H9 (cell line): ENCODE measurements at regions not wholly inside any gene's neighbourhood (a gene's known extent, or its start where the extent isn't known, plus 50 kb on each side); places are given as distances from the start of the nearest gene placed in this dataset.

ENCODE experiments used
- DNase-seq: peaks from one replicate; pipeline ENCODE4 v3.0.0-alpha.2; 2017
- H2AFZ ChIP-seq: one replicate; pipeline ENCODE4 v1.6.1; 2013; ENCODE audit warnings: mild to moderate bottlenecking, low read length, control low read depth, moderate library complexity
- H2AK5ac ChIP-seq: 2 replicates; pipeline ENCODE4 v1.6.1; 2013; ENCODE audit warnings: low read length, control low read depth, mixed read lengths; ENCODE audit not compliant: insufficient read length
- H2BK120ac ChIP-seq: one replicate; pipeline ENCODE4 v1.6.1; 2013; ENCODE audit warnings: low read depth, mild to moderate bottlenecking, low read length, control low read depth, inconsistent platforms; ENCODE audit not compliant: poor library complexity, severe bottlenecking
- H2BK12ac ChIP-seq: 2 replicates; pipeline ENCODE4 v1.6.1; 2013; ENCODE audit warnings: low read length, control low read depth, mixed read lengths, low read depth; ENCODE audit not compliant: insufficient read length
- H2BK15ac ChIP-seq: 2 replicates; pipeline ENCODE4 v1.6.1; 2013; ENCODE audit warnings: low read depth, low read length, control low read depth
- H2BK20ac ChIP-seq: one replicate; pipeline ENCODE4 v1.6.1; 2013; ENCODE audit warnings: low read depth, mild to moderate bottlenecking, low read length, control low read depth, inconsistent platforms; ENCODE audit not compliant: poor library complexity, severe bottlenecking
- H2BK5ac ChIP-seq: 2 replicates; pipeline ENCODE4 v1.6.1; 2013; ENCODE audit warnings: low read length, control low read depth, mixed read lengths; ENCODE audit not compliant: insufficient read length
- H3K14ac ChIP-seq: 2 replicates; pipeline ENCODE4 v1.6.1; 2013; ENCODE audit warnings: low read length, control low read depth; ENCODE audit not compliant: insufficient read depth
- H3K18ac ChIP-seq: 2 replicates; pipeline ENCODE4 v1.6.1; 2013; ENCODE audit warnings: low read depth, mild to moderate bottlenecking, mixed read lengths, low read length, control low read depth; ENCODE audit not compliant: insufficient read length
- H3K23ac ChIP-seq: 2 replicates; pipeline ENCODE4 v1.6.1; 2013; ENCODE audit warnings: low read length, control low read depth, mixed read lengths, low read depth; ENCODE audit not compliant: insufficient read length
- H3K23me2 ChIP-seq: 2 replicates; pipeline ENCODE4 v1.6.1; 2013; ENCODE audit warnings: low read depth, mild to moderate bottlenecking, mixed read lengths, low read length, control low read depth; ENCODE audit not compliant: insufficient read length, poor library complexity, severe bottlenecking
- H3K27ac ChIP-seq: 2 replicates; pipeline ENCODE4 v1.5.1; 2013; ENCODE audit warnings: low read length, control low read depth, mixed read lengths, low read depth; ENCODE audit not compliant: insufficient read length
- H3K27me3 ChIP-seq: 2 replicates; pipeline ENCODE4 v1.6.1; 2013; ENCODE audit warnings: low read length, control low read depth, inconsistent platforms; ENCODE audit not compliant: insufficient read depth
- H3K4ac ChIP-seq: 2 replicates; pipeline ENCODE4 v1.6.1; 2013; ENCODE audit warnings: low read depth, mild to moderate bottlenecking, control low read depth, inconsistent platforms, low read length, moderate library complexity
- H3K4me1 ChIP-seq: 2 replicates; pipeline ENCODE4 v1.6.1; 2013; ENCODE audit warnings: low read length, control low read depth, inconsistent platforms; ENCODE audit not compliant: insufficient read depth
- H3K4me2 ChIP-seq: 2 replicates; pipeline ENCODE4 v1.6.1; 2013; ENCODE audit warnings: low read length, control low read depth, mixed read lengths; ENCODE audit not compliant: insufficient read length, insufficient read depth
- H3K56ac ChIP-seq: 2 replicates; pipeline ENCODE4 v1.6.1; 2013; ENCODE audit warnings: low read depth, mild to moderate bottlenecking, mixed read lengths, low read length, control low read depth; ENCODE audit not compliant: insufficient read length
- H3K79me1 ChIP-seq: 2 replicates; pipeline ENCODE4 v1.6.1; 2013; ENCODE audit warnings: low read depth, mild to moderate bottlenecking, moderate library complexity, low read length, control low read depth, inconsistent platforms; ENCODE audit not compliant: insufficient read depth, poor library complexity, severe bottlenecking
- H3K79me2 ChIP-seq: 2 replicates; pipeline ENCODE4 v1.6.1; 2013; ENCODE audit warnings: low read length, control low read depth, inconsistent platforms; ENCODE audit not compliant: insufficient read depth
- H3K9ac ChIP-seq: 2 replicates; pipeline ENCODE4 v1.6.1; 2013; ENCODE audit warnings: low read length, control low read depth, mixed read lengths; ENCODE audit not compliant: insufficient read length; ENCODE audit errors: extremely low read depth
- H3K9me3 ChIP-seq: one replicate; pipeline ENCODE4 v1.6.1; 2013; ENCODE audit warnings: low read depth, low read length, inconsistent platforms; ENCODE audit not compliant: control insufficient read depth
- H3T11ph ChIP-seq: one replicate; pipeline ENCODE4 v1.6.1; 2013; ENCODE audit warnings: mild to moderate bottlenecking, low read length, control low read depth, inconsistent platforms
- H4K20me1 ChIP-seq: one replicate; pipeline ENCODE4 v1.6.1; 2013; ENCODE audit not compliant: control insufficient read depth, insufficient read length, insufficient read depth
- H4K5ac ChIP-seq: 2 replicates; pipeline ENCODE4 v1.6.1; 2013; ENCODE audit warnings: low read depth, mild to moderate bottlenecking, mixed read lengths, low read length, control low read depth; ENCODE audit not compliant: insufficient read length
- H4K8ac ChIP-seq: replicated peaks from 2 replicates; pipeline ENCODE4 v1.6.1; 2013; ENCODE audit warnings: low read length, control low read depth, mixed read lengths, low read depth; ENCODE audit not compliant: insufficient read length
- H4K91ac ChIP-seq: 2 replicates; pipeline ENCODE4 v1.6.1; 2013; ENCODE audit warnings: low read depth, mild to moderate bottlenecking, moderate library complexity, mixed read lengths, low read length, control low read depth; ENCODE audit not compliant: insufficient read length
- H3K27ac Mint-ChIP-seq, 3 experiments: 2 replicates in 2 of 3; 3 replicates in 1 of 3; pipeline ENCODE4 v1.8.0; 2020 to 2021; ENCODE audit warnings: mixed read lengths in 3 of 3, mild to moderate bottlenecking in 1 of 3, moderate library complexity in 1 of 3
- H3K27me3 Mint-ChIP-seq: 2 replicates; pipeline ENCODE4 v1.8.0; 2021; ENCODE audit warnings: low read depth, mild to moderate bottlenecking, moderate library complexity, mixed read lengths
- H3K36me3 Mint-ChIP-seq, 3 experiments: 2 replicates in 2 of 3; 3 replicates in 1 of 3; pipeline ENCODE4 v1.8.0; 2020 to 2021; ENCODE audit warnings: low read depth in 3 of 3, mixed read lengths in 3 of 3; ENCODE audit not compliant: insufficient read depth in 1 of 3
- H3K4me1 Mint-ChIP-seq, 2 experiments: 2 replicates each; pipeline ENCODE4 v1.8.0; 2020; ENCODE audit warnings: mixed read lengths in 2 of 2
- H3K4me3 Mint-ChIP-seq, 2 experiments: 2 replicates in 1 of 2; 3 replicates in 1 of 2; pipeline ENCODE4 v1.8.0; 2020 to 2021; ENCODE audit warnings: mild to moderate bottlenecking in 2 of 2, mixed read lengths in 2 of 2, moderate library complexity in 1 of 2
- H3K9me3 Mint-ChIP-seq, 2 experiments: 2 replicates in 1 of 2; 3 replicates in 1 of 2; pipeline ENCODE4 v1.8.0; 2020; ENCODE audit warnings: mild to moderate bottlenecking in 2 of 2, mixed read lengths in 2 of 2, moderate library complexity in 1 of 2
- CTCF ChIP-seq: fragments of 200-600 bp; sonication (generic); conservative IDR thresholded peaks from 3 replicates; pipeline ENCODE4 v1.8.0; 2021; ENCODE audit warnings: antibody characterized with exemption, mild to moderate bottlenecking
- WGBS: extraction: QIAGEN DNeasy Blood & Tissue Kit; methylation state at CpG from one replicate; pipeline ENCODE4 v1.1.7; 2013; ENCODE audit warnings: missing lambda C conversion rate, low lambda C conversion rate, mixed read lengths; ENCODE audit not compliant: insufficient read length; ENCODE audit errors: extremely low coverage; 5-methylcytosine and 5-hydroxymethylcytosine counted together

GRCh38 chr18:4823091-4823490 lies 368.0 kb upstream of the DLGAP1 start:
- Histone ChIP-seq H2BK20ac (no peak overlapping the region), H3K4me1 (peaks cover 3% of the 10 kb centered on the region; the same call in 1 of the 2 replicates), H2BK12ac (no peak overlapping the region), H3K79me2 (no peaks in the 10 kb centered on the region), H3K14ac (no peak overlapping the region), H3K18ac (no peak overlapping the region), H3K27me3 (no peaks in the 10 kb centered on the region), H2AFZ (no peak overlapping the region), H3T11ph (no peak overlapping the region), H4K8ac (no peak overlapping the region), H3K9me3 (no peaks in the 10 kb centered on the region), H3K23me2 (no peaks in the 10 kb centered on the region), H3K4me2 (no peak overlapping the region), H3K79me1 (no peaks in the 10 kb centered on the region), H3K23ac (no peak overlapping the region), H2BK15ac (no peak overlapping the region), H3K27ac (no peak overlapping the region), H4K91ac (no peak overlapping the region), H4K20me1 (no peaks in the 10 kb centered on the region), H3K4ac (no peak overlapping the region), H4K5ac (no peak overlapping the region), H3K56ac (no peak overlapping the region), H2BK5ac (no peak overlapping the region), H3K9ac (no peak overlapping the region), H2BK120ac (no peak overlapping the region), H2AK5ac (no peak overlapping the region)
- Mint-ChIP-seq H3K9me3 (peaks cover 2 to 7% of the 10 kb centered on the region in 2 experiments; a peak in 2 of 5 replicates), H3K27me3 (no peaks in the 10 kb centered on the region; the same call in 1 of the 2 replicates), H3K27ac (peak overlapping the region in 1 of 3 experiments; percentile 32; a peak in 1 of 7 replicates), H3K4me3 (no peak overlapping the region), H3K36me3 (peaks cover 0 to 7% (median 0%) of the 10 kb centered on the region in 3 experiments; a peak in 1 of 7 replicates), H3K4me1 (peaks cover 28 to 33% of the 10 kb centered on the region in 2 experiments)
- no CpG with 5 or more reads among the region's 3 CpGs for WGBS
- TF ChIP-seq CTCF = no peak
- DNase-seq = no peak
